ENCODE measurements at regions not wholly inside any gene's neighbourhood (a gene's known extent, or its start where the extent isn't known, plus 50 kb on each side); places are given as distances from the start of the nearest gene placed in this dataset.
"Not testable (repeated sequence)": the region's sequence is repeated elsewhere in the genome, so short reads cannot be mapped to it uniquely, and the experiment has no call there.

- DNase-seq, result no peak
These were observed 143.9 kb downstream of the CYP26B1 start for GRCh38 chr2:72003796-72004195.

GRCh38 chr2:72003124-72003523 lies 144.5 kb downstream of the CYP26B1 start:
- no peak for DNase-seq

- no peak for DNase-seq
These were observed 145.5 kb downstream of the CYP26B1 start for GRCh38 chr2:72001937-72002690.

GRCh38 chr2:72000110-72000509 lies 147.6 kb downstream of the CYP26B1 start:
- DNase-seq, result no peak

- DNase-seq, result no peak
These were observed 148.1 kb downstream of the CYP26B1 start for GRCh38 chr2:71999580-71999979.

GRCh38 chr2:71997843-71998242 lies 149.8 kb downstream of the CYP26B1 start:
- DNase-seq, result no peak

- DNase-seq, result peak; percentile 32
These were observed 152.5 kb downstream of the CYP26B1 start for GRCh38 chr2:71995067-71995665.

- no peak for DNase-seq
These were observed 155.6 kb downstream of the CYP26B1 start for GRCh38 chr2:71992036-71992435.

- no peak for DNase-seq
These were observed 156.3 kb downstream of the CYP26B1 start for GRCh38 chr2:71991397-71991796.

- no peak for DNase-seq
These were observed 156.8 kb downstream of the CYP26B1 start for GRCh38 chr2:71990826-71991225.

- no peak for DNase-seq
These were observed 157.5 kb downstream of the CYP26B1 start for GRCh38 chr2:71990122-71990521.

- no peak for DNase-seq
These were observed 158.0 kb downstream of the CYP26B1 start for GRCh38 chr2:71989671-71990070.

- DNase-seq, result no peak
These were observed 159.5 kb downstream of the CYP26B1 start for GRCh38 chr2:71988170-71988569.

- DNase-seq, result no peak
These were observed 171.0 kb downstream of the CYP26B1 start for GRCh38 chr2:71976685-71977084.

- no peak for DNase-seq
These were observed 172.8 kb downstream of the CYP26B1 start for GRCh38 chr2:71974846-71975245.

GRCh38 chr2:71971493-71971892 lies 176.2 kb downstream of the CYP26B1 start:
- DNase-seq, result no peak

- DNase-seq, result no peak
These were observed 182.1 kb downstream of the CYP26B1 start for GRCh38 chr2:71965530-71965929.

GRCh38 chr2:71962911-71963694 lies 184.6 kb downstream of the CYP26B1 start:
- peak; percentile 4 for DNase-seq

GRCh38 chr2:71962350-71962749 lies 185.3 kb downstream of the CYP26B1 start:
- DNase-seq, result no peak

- peak; percentile 37 for DNase-seq
These were observed 186.2 kb downstream of the CYP26B1 start for GRCh38 chr2:71961289-71962027.

- no peak for DNase-seq
These were observed 188.2 kb downstream of the CYP26B1 start for GRCh38 chr2:71959494-71959893.

GRCh38 chr2:71958426-71958825 lies 189.2 kb downstream of the CYP26B1 start:
- DNase-seq, result not testable (repeated sequence)

GRCh38 chr2:71952572-71953188 lies 195.0 kb downstream of the CYP26B1 start:
- peak; percentile 15 for DNase-seq

All from DMS79 treated with DMSO at 0.1 percent for 48 hours (cell line).